Activated T-cell treated with anti-CD3 and anti-CD28 coated beads, Interleukin-2, amount 50 U/mL, for 24 hours (primary cell): ENCODE measurements at regions not wholly inside any gene's neighbourhood (a gene's known extent, or its start where the extent isn't known, plus 50 kb on each side); places are given as distances from the start of the nearest gene placed in this dataset.
A peak's percentile ranks its signal among the peaks of the same experiment; 100 is the strongest.

ENCODE experiments used
- DNase-seq: peaks from one replicate; pipeline ENCODE4 v3.0.0-alpha.2; 2020
- H3K27ac Mint-ChIP-seq: 2 replicates; pipeline ENCODE4 v1.8.0; 2020; ENCODE audit warnings: mild to moderate bottlenecking, mixed read lengths
- H3K27me3 Mint-ChIP-seq: 2 replicates; pipeline ENCODE4 v1.8.0; 2020; ENCODE audit warnings: mixed read lengths
- H3K36me3 Mint-ChIP-seq: 2 replicates; pipeline ENCODE4 v1.8.0; 2020; ENCODE audit warnings: low read depth, mixed read lengths
- H3K4me1 Mint-ChIP-seq: 2 replicates; pipeline ENCODE4 v1.8.0; 2020; ENCODE audit warnings: low read depth, mixed read lengths
- H3K4me3 Mint-ChIP-seq: 2 replicates; pipeline ENCODE4 v1.8.0; 2020; ENCODE audit warnings: mild to moderate bottlenecking, moderate library complexity, mixed read lengths
- H3K9me3 Mint-ChIP-seq: 2 replicates; pipeline ENCODE4 v1.8.0; 2020; ENCODE audit warnings: mixed read lengths

GRCh38 chr18:61989138-61989537, 96.3 kb upstream of the RNF152 start:
- no peak for DNase-seq
- Mint-ChIP-seq H3K27ac (no peak overlapping the region), H3K36me3 (no peaks in the 10 kb centered on the region), H3K27me3 (peaks cover 3% of the 10 kb centered on the region), H3K4me3 (no peak overlapping the region), H3K4me1 (peaks cover 8% of the 10 kb centered on the region), H3K9me3 (no peaks in the 10 kb centered on the region)

GRCh38 chr18:61988100-61988499, 95.3 kb upstream of the RNF152 start:
- peaks cover 3% of the 10 kb centered on the region for H3K27me3 Mint-ChIP-seq
- peaks cover 8% of the 10 kb centered on the region for H3K4me1 Mint-ChIP-seq
- no peak for DNase-seq
- H3K27ac Mint-ChIP-seq: no peak overlapping the region
- no peak overlapping the region for H3K4me3 Mint-ChIP-seq
- no peaks in the 10 kb centered on the region for H3K9me3 Mint-ChIP-seq
- H3K36me3 Mint-ChIP-seq: no peaks in the 10 kb centered on the region

- no peak for DNase-seq
- no peaks in the 10 kb centered on the region for H3K9me3 Mint-ChIP-seq
- H3K27me3 Mint-ChIP-seq: peaks cover 3% of the 10 kb centered on the region
- no peak overlapping the region for H3K27ac Mint-ChIP-seq
- peaks cover under 1% of the 10 kb centered on the region for H3K4me1 Mint-ChIP-seq
- no peaks in the 10 kb centered on the region for H3K36me3 Mint-ChIP-seq
- H3K4me3 Mint-ChIP-seq: no peak overlapping the region
Observed at GRCh38 chr18:61985681-61986080, 92.9 kb upstream of the RNF152 start.

- Mint-ChIP-seq H3K36me3 (no peaks in the 10 kb centered on the region), H3K4me3 (no peak overlapping the region), H3K4me1 (peaks cover 6% of the 10 kb centered on the region), H3K9me3 (no peaks in the 10 kb centered on the region), H3K27me3 (peaks cover 3% of the 10 kb centered on the region), H3K27ac (no peak overlapping the region)
- no peak for DNase-seq
Observed at GRCh38 chr18:61984349-61984748, 91.5 kb upstream of the RNF152 start.

GRCh38 chr18:61982475-61982874, 89.7 kb upstream of the RNF152 start:
- DNase-seq: no peak
- peaks cover 3% of the 10 kb centered on the region for H3K27me3 Mint-ChIP-seq
- H3K27ac Mint-ChIP-seq: no peak overlapping the region
- no peak overlapping the region for H3K4me3 Mint-ChIP-seq
- no peaks in the 10 kb centered on the region for H3K36me3 Mint-ChIP-seq
- no peaks in the 10 kb centered on the region for H3K9me3 Mint-ChIP-seq
- H3K4me1 Mint-ChIP-seq: peaks cover 8% of the 10 kb centered on the region

GRCh38 chr18:61980355-61980754, 87.5 kb upstream of the RNF152 start:
- no peaks in the 10 kb centered on the region for H3K36me3 Mint-ChIP-seq
- H3K27ac Mint-ChIP-seq: no peak overlapping the region
- H3K4me3 Mint-ChIP-seq: no peak overlapping the region
- peaks cover 5% of the 10 kb centered on the region for H3K9me3 Mint-ChIP-seq
- DNase-seq: no peak
- no peaks in the 10 kb centered on the region for H3K27me3 Mint-ChIP-seq
- H3K4me1 Mint-ChIP-seq: peaks cover 20% of the 10 kb centered on the region

- DNase-seq: no peak
- H3K4me1 Mint-ChIP-seq: peaks cover 28% of the 10 kb centered on the region
- no peaks in the 10 kb centered on the region for H3K27me3 Mint-ChIP-seq
- H3K4me3 Mint-ChIP-seq: no peak overlapping the region
- peaks cover 6% of the 10 kb centered on the region for H3K9me3 Mint-ChIP-seq
- no peaks in the 10 kb centered on the region for H3K36me3 Mint-ChIP-seq
- H3K27ac Mint-ChIP-seq: peak overlapping the region; percentile 27
Observed at GRCh38 chr18:61975526-61976326, 82.9 kb upstream of the RNF152 start.

- Mint-ChIP-seq H3K36me3 (no peaks in the 10 kb centered on the region), H3K27me3 (no peaks in the 10 kb centered on the region)
Observed at GRCh38 chr18:61973273-61974115, 80.7 kb upstream of the RNF152 start.

GRCh38 chr18:61972389-61973264, 79.8 kb upstream of the RNF152 start:
- H3K27me3 Mint-ChIP-seq: no peaks in the 10 kb centered on the region
- H3K9me3 Mint-ChIP-seq: peaks cover 6% of the 10 kb centered on the region
- H3K4me3 Mint-ChIP-seq: no peak overlapping the region
- no peaks in the 10 kb centered on the region for H3K36me3 Mint-ChIP-seq
- H3K27ac Mint-ChIP-seq: peak overlapping the region; percentile 67
- peaks cover 20% of the 10 kb centered on the region for H3K4me1 Mint-ChIP-seq
- DNase-seq: no peak

More at GRCh38 chr18:61973273-61974115, 80.7 kb upstream of the RNF152 start:
- H3K4me1 Mint-ChIP-seq: peaks cover 23% of the 10 kb centered on the region
- no peak overlapping the region for H3K4me3 Mint-ChIP-seq
- no peak overlapping the region for H3K27ac Mint-ChIP-seq
- no peak for DNase-seq
- peaks cover 6% of the 10 kb centered on the region for H3K9me3 Mint-ChIP-seq

- H3K9me3 Mint-ChIP-seq: no peaks in the 10 kb centered on the region
- no peak for DNase-seq
- H3K4me3 Mint-ChIP-seq: no peak overlapping the region
- H3K4me1 Mint-ChIP-seq: peaks cover 10% of the 10 kb centered on the region
- no peaks in the 10 kb centered on the region for H3K36me3 Mint-ChIP-seq
- H3K27me3 Mint-ChIP-seq: no peaks in the 10 kb centered on the region
- H3K27ac Mint-ChIP-seq: no peak overlapping the region
Observed at GRCh38 chr18:61967252-61967891, 74.6 kb upstream of the RNF152 start.

GRCh38 chr18:61965311-61965710, 72.5 kb upstream of the RNF152 start:
- DNase-seq: no peak
- no peaks in the 10 kb centered on the region for H3K36me3 Mint-ChIP-seq
- H3K4me3 Mint-ChIP-seq: no peak overlapping the region
- H3K9me3 Mint-ChIP-seq: no peaks in the 10 kb centered on the region
- H3K27ac Mint-ChIP-seq: no peak overlapping the region
- peaks cover 5% of the 10 kb centered on the region for H3K4me1 Mint-ChIP-seq
- H3K27me3 Mint-ChIP-seq: no peaks in the 10 kb centered on the region

GRCh38 chr18:61964616-61965015, 71.8 kb upstream of the RNF152 start:
- Mint-ChIP-seq H3K4me1 (peaks cover 5% of the 10 kb centered on the region), H3K4me3 (no peak overlapping the region), H3K27ac (no peak overlapping the region), H3K36me3 (no peaks in the 10 kb centered on the region), H3K9me3 (no peaks in the 10 kb centered on the region), H3K27me3 (no peaks in the 10 kb centered on the region)
- DNase-seq: no peak

- H3K4me3 Mint-ChIP-seq: no peak overlapping the region
- no peaks in the 10 kb centered on the region for H3K9me3 Mint-ChIP-seq
- H3K27ac Mint-ChIP-seq: no peak overlapping the region
- no peaks in the 10 kb centered on the region for H3K36me3 Mint-ChIP-seq
- H3K27me3 Mint-ChIP-seq: peaks cover 2% of the 10 kb centered on the region
- H3K4me1 Mint-ChIP-seq: peaks cover 5% of the 10 kb centered on the region
- no peak for DNase-seq
Observed at GRCh38 chr18:61963705-61964104, 70.9 kb upstream of the RNF152 start.
